Neural cell (in vitro differentiated cells): ENCODE measurements at regions not wholly inside any gene's neighbourhood (a gene's known extent, or its start where the extent isn't known, plus 50 kb on each side); places are given as distances from the start of the nearest gene placed in this dataset.

ENCODE experiments used
- H2AFZ ChIP-seq: fragments of 200-600, 300-800 bp; sonication (generic), shearing (Covaris generic); 2 replicates; pipeline ENCODE4 v1.6.0; 2014; ENCODE audit warnings: low read depth, mild to moderate bottlenecking, antibody characterized with exemption, low read length, moderate library complexity
- H3F3A ChIP-seq: fragments of 200-600 bp; shearing (Covaris generic); 2 replicates; pipeline ENCODE4 v1.6.1; 2016; ENCODE audit warnings: mild to moderate bottlenecking, moderate library complexity, mixed read lengths, antibody characterized with exemption, low read length; ENCODE audit not compliant: insufficient read depth, poor library complexity, severe bottlenecking
- H3K27ac ChIP-seq: fragments of 200-600, 300-800 bp; sonication (generic), shearing (Covaris generic); 2 replicates; pipeline ENCODE4 v1.5.1; 2014; ENCODE audit warnings: mild to moderate bottlenecking, low read length, moderate library complexity
- H3K27me3 ChIP-seq: fragments of 300-800, 200-600 bp; sonication (generic), shearing (Covaris generic); 2 replicates; pipeline ENCODE4 v1.6.0; 2014; ENCODE audit warnings: mild to moderate bottlenecking, low read depth, low read length, moderate library complexity; ENCODE audit not compliant: insufficient read depth
- H3K36me3 ChIP-seq: fragments of 300-800, 200-600 bp; sonication (generic), shearing (Covaris generic); 2 replicates; pipeline ENCODE4 v1.5.1; 2014; ENCODE audit warnings: mild to moderate bottlenecking, antibody characterized with exemption, low read length, moderate library complexity; ENCODE audit not compliant: insufficient read depth
- H3K4me2 ChIP-seq: fragments of 300-800, 200-600 bp; sonication (generic), shearing (Covaris generic); 2 replicates; pipeline ENCODE4 v1.6.0; 2014; ENCODE audit warnings: mild to moderate bottlenecking, low read length
- H3K4me3 ChIP-seq: fragments of 300-800, 200-600 bp; sonication (generic), shearing (Covaris generic); 2 replicates; pipeline ENCODE4 v1.5.1; 2014; ENCODE audit warnings: mild to moderate bottlenecking, low read length, moderate library complexity
- H3K79me2 ChIP-seq: fragments of 200-600 bp; shearing (Covaris generic); replicated peaks from 2 replicates; pipeline ENCODE4 v1.6.0; 2014; ENCODE audit warnings: mild to moderate bottlenecking, low read length, moderate library complexity; ENCODE audit not compliant: insufficient read depth
- H3K9ac ChIP-seq: fragments of 300-800, 200-600 bp; sonication (generic), shearing (Covaris generic); 2 replicates; pipeline ENCODE4 v1.6.1; 2016; ENCODE audit warnings: mild to moderate bottlenecking, low read length, mixed read lengths
- H3K9me2 ChIP-seq: fragments of 200-600 bp; shearing (Covaris generic); 2 replicates; pipeline ENCODE4 v1.6.1; 2016; ENCODE audit warnings: mild to moderate bottlenecking, low read length, mixed read lengths; ENCODE audit not compliant: insufficient read depth
- H3K9me3 ChIP-seq: fragments of 200-600, 300-800 bp; sonication (generic), shearing (Covaris generic); 2 replicates; pipeline ENCODE4 v1.6.1; 2016; ENCODE audit warnings: mild to moderate bottlenecking, mixed run types, low read length, moderate library complexity, mixed read lengths
- H4K20me1 ChIP-seq: fragments of 200-600 bp; shearing (Covaris generic); 2 replicates; pipeline ENCODE4 v1.6.1; 2016; ENCODE audit warnings: mild to moderate bottlenecking, mixed run types; ENCODE audit not compliant: insufficient read depth
- EP300 ChIP-seq: fragments of 450-650 bp; conservative IDR thresholded peaks from 2 replicates; pipeline ENCODE4 v1.6.1; 2014; ENCODE audit warnings: antibody characterized with exemption, mild to moderate bottlenecking, moderate library complexity; ENCODE audit not compliant: poor library complexity, severe bottlenecking
- EZH2 ChIP-seq: fragments of 200-600, 300-800 bp; shearing (Covaris generic), sonication (generic); IDR thresholded peaks from 2 replicates; pipeline ENCODE4 v1.6.1; 2014; ENCODE audit warnings: antibody characterized with exemption, low read length, borderline replicate concordance, mild to moderate bottlenecking; ENCODE audit not compliant: insufficient read depth, poor library complexity, severe bottlenecking
- MXI1 ChIP-seq: fragments of 450-650 bp; conservative IDR thresholded peaks from 2 replicates; pipeline ENCODE4 v1.6.1; 2014; ENCODE audit warnings: antibody characterized with exemption, mild to moderate bottlenecking; ENCODE audit not compliant: poor library complexity, severe bottlenecking
- POLR2AphosphoS5 ChIP-seq: IDR thresholded peaks from 2 replicates; pipeline ENCODE4 v1.6.1; 2012
- RAD21 ChIP-seq: fragments of 450-650 bp; conservative IDR thresholded peaks from 2 replicates; pipeline ENCODE4 v1.6.1; 2014; ENCODE audit warnings: antibody characterized with exemption, mild to moderate bottlenecking, moderate library complexity
- SMC3 ChIP-seq: fragments of 450-650 bp; conservative IDR thresholded peaks from 2 replicates; pipeline ENCODE4 v1.6.1; 2014; ENCODE audit warnings: antibody characterized with exemption, mild to moderate bottlenecking, moderate library complexity; ENCODE audit not compliant: poor library complexity
- TAF1 ChIP-seq: IDR thresholded peaks from 2 replicates; pipeline ENCODE4 v1.6.1; 2012; ENCODE audit warnings: low read depth
- TF ChIP-seq, protein P1 (sequence below): IDR thresholded peaks from 2 replicates; pipeline ENCODE4 v1.6.1; 2012; ENCODE audit warnings: borderline replicate concordance
- TF ChIP-seq, protein P2 (sequence below): fragments of 450-650 bp; IDR thresholded peaks from 2 replicates; pipeline ENCODE4 v1.5.1; 2014; ENCODE audit warnings: antibody characterized with exemption, mild to moderate bottlenecking, moderate library complexity; ENCODE audit not compliant: poor library complexity, severe bottlenecking

GRCh38 chr18:60555625-60556024 lies 183.1 kb upstream of the MC4R start:
- Histone ChIP-seq H3K4me2 (no peak overlapping the region), H2AFZ (no peak overlapping the region)
- TF ChIP-seq, protein P1, sequence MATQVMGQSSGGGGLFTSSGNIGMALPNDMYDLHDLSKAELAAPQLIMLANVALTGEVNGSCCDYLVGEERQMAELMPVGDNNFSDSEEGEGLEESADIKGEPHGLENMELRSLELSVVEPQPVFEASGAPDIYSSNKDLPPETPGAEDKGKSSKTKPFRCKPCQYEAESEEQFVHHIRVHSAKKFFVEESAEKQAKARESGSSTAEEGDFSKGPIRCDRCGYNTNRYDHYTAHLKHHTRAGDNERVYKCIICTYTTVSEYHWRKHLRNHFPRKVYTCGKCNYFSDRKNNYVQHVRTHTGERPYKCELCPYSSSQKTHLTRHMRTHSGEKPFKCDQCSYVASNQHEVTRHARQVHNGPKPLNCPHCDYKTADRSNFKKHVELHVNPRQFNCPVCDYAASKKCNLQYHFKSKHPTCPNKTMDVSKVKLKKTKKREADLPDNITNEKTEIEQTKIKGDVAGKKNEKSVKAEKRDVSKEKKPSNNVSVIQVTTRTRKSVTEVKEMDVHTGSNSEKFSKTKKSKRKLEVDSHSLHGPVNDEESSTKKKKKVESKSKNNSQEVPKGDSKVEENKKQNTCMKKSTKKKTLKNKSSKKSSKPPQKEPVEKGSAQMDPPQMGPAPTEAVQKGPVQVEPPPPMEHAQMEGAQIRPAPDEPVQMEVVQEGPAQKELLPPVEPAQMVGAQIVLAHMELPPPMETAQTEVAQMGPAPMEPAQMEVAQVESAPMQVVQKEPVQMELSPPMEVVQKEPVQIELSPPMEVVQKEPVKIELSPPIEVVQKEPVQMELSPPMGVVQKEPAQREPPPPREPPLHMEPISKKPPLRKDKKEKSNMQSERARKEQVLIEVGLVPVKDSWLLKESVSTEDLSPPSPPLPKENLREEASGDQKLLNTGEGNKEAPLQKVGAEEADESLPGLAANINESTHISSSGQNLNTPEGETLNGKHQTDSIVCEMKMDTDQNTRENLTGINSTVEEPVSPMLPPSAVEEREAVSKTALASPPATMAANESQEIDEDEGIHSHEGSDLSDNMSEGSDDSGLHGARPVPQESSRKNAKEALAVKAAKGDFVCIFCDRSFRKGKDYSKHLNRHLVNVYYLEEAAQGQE, result no peak
- no peak for TF ChIP-seq TAF1
- no peak for TF ChIP-seq EP300
- TF ChIP-seq MXI1, result no peak
- TF ChIP-seq SMC3, result no peak
- TF ChIP-seq, protein P2, sequence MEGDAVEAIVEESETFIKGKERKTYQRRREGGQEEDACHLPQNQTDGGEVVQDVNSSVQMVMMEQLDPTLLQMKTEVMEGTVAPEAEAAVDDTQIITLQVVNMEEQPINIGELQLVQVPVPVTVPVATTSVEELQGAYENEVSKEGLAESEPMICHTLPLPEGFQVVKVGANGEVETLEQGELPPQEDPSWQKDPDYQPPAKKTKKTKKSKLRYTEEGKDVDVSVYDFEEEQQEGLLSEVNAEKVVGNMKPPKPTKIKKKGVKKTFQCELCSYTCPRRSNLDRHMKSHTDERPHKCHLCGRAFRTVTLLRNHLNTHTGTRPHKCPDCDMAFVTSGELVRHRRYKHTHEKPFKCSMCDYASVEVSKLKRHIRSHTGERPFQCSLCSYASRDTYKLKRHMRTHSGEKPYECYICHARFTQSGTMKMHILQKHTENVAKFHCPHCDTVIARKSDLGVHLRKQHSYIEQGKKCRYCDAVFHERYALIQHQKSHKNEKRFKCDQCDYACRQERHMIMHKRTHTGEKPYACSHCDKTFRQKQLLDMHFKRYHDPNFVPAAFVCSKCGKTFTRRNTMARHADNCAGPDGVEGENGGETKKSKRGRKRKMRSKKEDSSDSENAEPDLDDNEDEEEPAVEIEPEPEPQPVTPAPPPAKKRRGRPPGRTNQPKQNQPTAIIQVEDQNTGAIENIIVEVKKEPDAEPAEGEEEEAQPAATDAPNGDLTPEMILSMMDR, result no peak
- no peak for TF ChIP-seq EZH2
- TF ChIP-seq POLR2AphosphoS5, result no peak
- no peak for TF ChIP-seq RAD21

GRCh38 chr18:60556326-60556725 lies 183.8 kb upstream of the MC4R start:
- Histone ChIP-seq H3K27ac (no peak overlapping the region), H3K4me2 (no peak overlapping the region), H3K36me3 (no peaks in the 10 kb centered on the region), H3K27me3 (no peaks in the 10 kb centered on the region), H3K79me2 (no peaks in the 10 kb centered on the region), H4K20me1 (no peaks in the 10 kb centered on the region), H2AFZ (no peak overlapping the region), H3K9me2 (no peaks in the 10 kb centered on the region), H3K4me3 (no peak overlapping the region), H3K9ac (no peak overlapping the region), H3K9me3 (no peaks in the 10 kb centered on the region), H3F3A (no peaks in the 10 kb centered on the region)
- TF ChIP-seq, protein P1, result no peak
- TF ChIP-seq SMC3 (no peak), RAD21 (no peak), EP300 (no peak), EZH2 (no peak), MXI1 (no peak), TAF1 (no peak), POLR2AphosphoS5 (no peak)
- TF ChIP-seq, protein P2, result no peak

More at GRCh38 chr18:60555625-60556024, 183.1 kb upstream of the MC4R start:
- H3K9me2 ChIP-seq, result no peaks in the 10 kb centered on the region
- no peak overlapping the region for H3K9ac ChIP-seq
- H3K27me3 ChIP-seq, result no peaks in the 10 kb centered on the region
- H4K20me1 ChIP-seq, result no peaks in the 10 kb centered on the region
- H3K9me3 ChIP-seq, result no peaks in the 10 kb centered on the region
- H3K79me2 ChIP-seq, result no peaks in the 10 kb centered on the region
- H3F3A ChIP-seq, result no peaks in the 10 kb centered on the region
- H3K27ac ChIP-seq, result no peak overlapping the region
- no peaks in the 10 kb centered on the region for H3K36me3 ChIP-seq
- H3K4me3 ChIP-seq, result no peak overlapping the region
